HepG2 (cell line): ENCODE measurements at regions not wholly inside any gene's neighbourhood (a gene's known extent, or its start where the extent isn't known, plus 50 kb on each side); places are given as distances from the start of the nearest gene placed in this dataset.

Experiments used
- ATAC-seq: fragments of 200-7000 bp; cut with Tn5 transposase; 3 replicates; pipeline ENCODE4 v1.9.1; 2020; ENCODE audit warnings: mild to moderate bottlenecking, moderate library complexity
- BruUV-seq: library from RNA; stranded (reverse); fragments of 400-500 nt; replicated peaks from 2 replicates; lab custom pipeline; 2021; lab: Mats Ljungman, UMichigan
- CTCF ChIA-PET: fragments of 300-600 bp; formaldehyde crosslinking; extraction: SDS; loops from one replicate; lab custom pipeline; 2021; ENCODE audit warnings: low total read pairs, inconsistent platforms, low intra/inter-chr PET ratio; lab: Yijun Ruan, JAX
- POLR2A ChIA-PET: fragments of 350-600 bp; sonication (Branson Sonifier 250); formaldehyde crosslinking; loops from one replicate; lab custom pipeline; 2020; ENCODE audit warnings: antibody characterized with exemption, inconsistent platforms; lab: Yijun Ruan, JAX
- DNase-seq: peaks from one replicate; pipeline ENCODE4 v3.0.0-alpha.2; 2015; ENCODE audit warnings: low spot score
- FAIRE-seq: peaks from 3 replicates; lab custom pipeline; 2011; peaks lifted over from hg19 to GRCh38; lab: Jason Lieb, UNC
- H2AFZ ChIP-seq: one replicate; pipeline ENCODE4 v1.6.1; 2011; ENCODE audit warnings: low read length, inconsistent platforms
- H3K27ac ChIP-seq: fragments of 300-600 bp; 3 replicates; pipeline ENCODE4 v1.8.0; 2011; ENCODE audit warnings: mixed run types, mild to moderate bottlenecking, mixed read lengths, low read length, inconsistent platforms; ENCODE audit not compliant: insufficient read depth; ENCODE audit errors: extremely low read length
- H3K27me3 ChIP-seq, 2 experiments: fragments of 200-600 bp in 1 of 2; 2 replicates in 1 of 2; 3 replicates in 1 of 2; pipeline versions ENCODE4 v1.6.0 to v1.8.0; 2011; ENCODE audit warnings: low read length in 2 of 2, mild to moderate bottlenecking in 2 of 2, moderate library complexity in 2 of 2, inconsistent platforms in 1 of 2; ENCODE audit not compliant: insufficient read depth in 2 of 2, control insufficient read depth in 1 of 2
- H3K36me3 ChIP-seq, 2 experiments: fragments of 200-600 bp in 1 of 2; replicated peaks in 1 of 2; 2 replicates in 1 of 2; 3 replicates in 1 of 2; pipeline versions ENCODE4 v1.5.1 to v1.8.0; 2011; ENCODE audit warnings: low read length in 2 of 2, inconsistent platforms in 1 of 2; ENCODE audit not compliant: insufficient read depth in 2 of 2, control insufficient read depth in 1 of 2
- H3K4me1 ChIP-seq: 2 replicates; pipeline ENCODE4 v1.5.1; 2012; ENCODE audit warnings: low read length, inconsistent platforms; ENCODE audit not compliant: insufficient read depth
- H3K4me2 ChIP-seq: 2 replicates; pipeline ENCODE4 v1.6.0; 2011; ENCODE audit warnings: low read depth, low read length, inconsistent platforms
- H3K4me3 ChIP-seq, 3 experiments: fragments of 200-600 bp in 1 of 3; sonication (generic), shearing (Covaris generic) in 1 of 3; replicated peaks in 1 of 3; 2 replicates each; pipeline ENCODE4 v1.5.1; 2011 to 2016; ENCODE audit warnings: low read length in 3 of 3, inconsistent platforms in 2 of 3, low read depth in 2 of 3, mild to moderate bottlenecking in 2 of 3, control low read depth in 1 of 3, mixed read lengths in 1 of 3; ENCODE audit not compliant: insufficient read depth in 1 of 3
- H3K79me2 ChIP-seq: one replicate; pipeline ENCODE4 v1.6.1; 2011; ENCODE audit warnings: low read length, inconsistent platforms; ENCODE audit not compliant: insufficient read depth
- H3K9ac ChIP-seq: 2 replicates; pipeline ENCODE4 v1.6.0; 2011; ENCODE audit warnings: mild to moderate bottlenecking, low read depth, low read length, inconsistent platforms; ENCODE audit not compliant: insufficient read depth
- H3K9me3 ChIP-seq: 2 replicates; pipeline ENCODE4 v1.5.1; 2012; ENCODE audit warnings: mild to moderate bottlenecking, low read length
- H4K20me1 ChIP-seq: 2 replicates; pipeline ENCODE4 v1.6.0; 2011; ENCODE audit warnings: inconsistent platforms, mild to moderate bottlenecking, low read length, moderate library complexity; ENCODE audit not compliant: insufficient read depth
- AGO2 ChIP-seq: fragments of 200-400 bp; formaldehyde crosslinking; optimal IDR thresholded peaks from 2 replicates; pipeline ENCODE3; 2017; ENCODE audit warnings: mild to moderate bottlenecking, low read depth, low read length, moderate library complexity
- ATF1 ChIP-seq: IDR thresholded peaks from 2 replicates; pipeline ENCODE4 v1.6.1; 2016; ENCODE audit warnings: mild to moderate bottlenecking, control low read depth
- HNF4G ChIP-seq, 2 experiments: sonication (generic) in 1 of 2; formaldehyde crosslinking in 1 of 2; IDR thresholded peaks; 2 replicates each; pipeline versions ENCODE4 v1.4.0 to v1.6.1; 2011 to 2020; ENCODE audit warnings: borderline replicate concordance in 2 of 2, low read depth in 2 of 2, mild to moderate bottlenecking in 2 of 2, low read length in 1 of 2, missing genetic modification reagents in 1 of 2, moderate library complexity in 1 of 2
- ZBTB1 ChIP-seq: sonication (generic); formaldehyde crosslinking; IDR thresholded peaks from 2 replicates; pipeline ENCODE4 v1.4.0; 2020; ENCODE audit warnings: missing genetic modification reagents, borderline replicate concordance
- ZNF24 ChIP-seq: fragments of 450-650 bp; IDR thresholded peaks from 2 replicates; pipeline ENCODE4 v1.6.1; 2017; ENCODE audit warnings: antibody characterized with exemption, mild to moderate bottlenecking
- ZNF335 ChIP-seq: sonication (generic); formaldehyde crosslinking; IDR thresholded peaks from 2 replicates; pipeline ENCODE4 v1.4.0; 2020; ENCODE audit warnings: missing genetic modification reagents
- WGBS: methylation state at CpG from one replicate; pipeline ENCODE4 v1.1.6; 2017; ENCODE audit warnings: low lambda C conversion rate; 5-methylcytosine and 5-hydroxymethylcytosine counted together
- in situ Hi-C: cut with HindIII; loops from 2 replicates; pipeline ENCODE4 v1.10.0; 2017; ENCODE audit warnings: low pct_unique_long_range_greater_than_20kb; ENCODE audit not compliant: extremely low pct_ligation_motif_present
- intact Hi-C: fragments of 100-400 bp; cut with micrococcal nuclease; formaldehyde crosslinking; loops from one replicate; pipeline ENCODE4 v1.10.0; 2022; ENCODE audit not compliant: unreplicated experiment
- TF ChIP-seq, protein P1 (sequence below): IDR thresholded peaks from 2 replicates; pipeline ENCODE4 v1.6.1; 2016; ENCODE audit warnings: mild to moderate bottlenecking
- TF ChIP-seq, protein P2 (sequence below): sonication (generic); formaldehyde crosslinking; IDR thresholded peaks from 2 replicates; pipeline ENCODE4 v1.4.0; 2020; ENCODE audit warnings: missing genetic modification reagents, borderline replicate concordance
- TF ChIP-seq, protein P3 (sequence below): sonication (generic); formaldehyde crosslinking; IDR thresholded peaks from 2 replicates; pipeline ENCODE4 v1.9.0; 2021; ENCODE audit warnings: missing genetic modification reagents, borderline replicate concordance

DNA sequence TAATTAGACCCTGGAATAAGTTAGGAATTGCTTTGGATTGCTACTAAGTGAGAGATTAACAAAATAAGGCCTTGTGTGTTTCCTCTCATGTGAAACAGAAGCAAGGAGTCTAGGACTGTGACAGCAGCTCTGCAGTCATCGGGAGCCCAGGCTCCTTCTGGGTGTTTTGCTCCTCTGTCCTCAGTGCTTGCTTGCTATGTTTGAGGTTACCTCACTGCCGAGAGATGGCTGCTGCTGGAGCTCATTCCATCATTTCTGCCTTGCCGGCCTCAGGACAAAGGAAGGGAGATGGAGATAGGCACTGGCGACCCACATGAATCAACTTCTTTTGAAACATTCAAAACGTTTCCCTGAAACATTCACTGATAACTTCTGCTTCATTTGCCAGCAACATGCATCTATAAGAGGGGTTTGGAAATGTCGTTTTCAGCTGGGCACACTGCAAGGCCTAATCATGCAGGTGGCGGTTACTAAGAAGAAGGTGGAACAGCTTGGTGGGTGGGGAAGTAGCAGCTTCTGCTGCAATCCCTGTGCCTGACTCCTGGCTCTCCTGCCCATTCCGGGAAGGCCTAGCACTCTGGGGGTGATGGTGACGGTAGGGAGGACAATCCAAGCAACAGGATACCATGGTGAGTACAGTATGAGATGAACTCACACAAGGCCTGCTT is 77.2 kb upstream of the CD180 start (continued):
- TF ChIP-seq, protein P1, sequence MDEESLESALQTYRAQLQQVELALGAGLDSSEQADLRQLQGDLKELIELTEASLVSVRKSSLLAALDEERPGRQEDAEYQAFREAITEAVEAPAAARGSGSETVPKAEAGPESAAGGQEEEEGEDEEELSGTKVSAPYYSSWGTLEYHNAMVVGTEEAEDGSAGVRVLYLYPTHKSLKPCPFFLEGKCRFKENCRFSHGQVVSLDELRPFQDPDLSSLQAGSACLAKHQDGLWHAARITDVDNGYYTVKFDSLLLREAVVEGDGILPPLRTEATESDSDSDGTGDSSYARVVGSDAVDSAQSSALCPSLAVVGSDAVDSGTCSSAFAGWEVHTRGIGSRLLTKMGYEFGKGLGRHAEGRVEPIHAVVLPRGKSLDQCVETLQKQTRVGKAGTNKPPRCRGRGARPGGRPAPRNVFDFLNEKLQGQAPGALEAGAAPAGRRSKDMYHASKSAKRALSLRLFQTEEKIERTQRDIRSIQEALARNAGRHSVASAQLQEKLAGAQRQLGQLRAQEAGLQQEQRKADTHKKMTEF (CRISPR knock-in tag): no peak
- TF ChIP-seq AGO2 (no peak), HNF4G (IDR thresholded peaks at IDR 0.05; ENCODE audit: borderline replicate concordance, low read depth, low read length) (no peak), HNF4G (CRISPR knock-in tag; IDR thresholded peaks at IDR 0.05; ENCODE audit: borderline replicate concordance, low read depth) (no peak), ZBTB1 (CRISPR knock-in tag) (no peak)
- TF ChIP-seq, all 625 proteins: peak for 0

DNA sequence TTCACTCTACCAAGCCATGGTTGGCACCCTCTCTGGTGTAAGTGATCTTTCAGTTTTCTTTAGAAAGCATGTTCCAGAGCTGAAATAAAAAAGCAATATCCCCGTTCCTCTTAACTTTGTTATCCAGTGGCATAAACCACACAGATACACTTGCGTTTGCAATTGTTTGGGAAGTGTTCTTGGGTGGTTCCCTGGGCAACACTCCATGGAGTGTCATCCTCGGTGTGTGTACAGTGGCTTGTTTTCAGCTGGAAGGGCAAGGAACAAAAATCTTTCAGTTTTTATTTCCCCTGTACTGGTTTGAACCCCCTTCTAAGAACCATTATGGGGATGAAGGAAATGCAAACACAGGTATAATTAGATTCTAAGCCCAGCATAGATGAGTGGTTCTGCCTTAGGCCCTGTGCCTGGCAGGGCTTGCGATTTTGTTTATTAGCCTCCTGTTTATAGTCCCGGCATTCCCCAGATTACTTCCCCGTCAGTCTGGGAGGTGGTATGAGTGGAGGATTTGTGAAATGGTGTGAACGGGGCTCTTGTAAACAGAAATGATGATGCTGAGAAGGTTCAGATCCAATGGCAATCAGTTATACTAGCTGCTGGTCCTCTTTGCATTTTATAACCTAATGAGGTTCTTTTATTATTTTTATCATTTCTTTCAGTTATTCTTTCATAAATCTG is 76.0 kb upstream of the CD180 start:
- in situ Hi-C loops: no loop called here
- H3K4me3 ChIP-seq: no peak overlapping the region
- H3K4me1 ChIP-seq: peaks cover 26% of the 10 kb centered on the region
- no peaks in the 10 kb centered on the region for H4K20me1 ChIP-seq
- no peak for ATAC-seq
- no peaks in the 10 kb centered on the region; a peak in 2 of 5 replicates for H3K27me3 ChIP-seq
- H3K36me3 ChIP-seq: no peaks in the 10 kb centered on the region
- no peak overlapping the region for H3K4me2 ChIP-seq
- ChIA-PET POLR2A (no interaction called here), CTCF (no interaction called here)
- H3K9me3 ChIP-seq: no peaks in the 10 kb centered on the region
- 37% methylated on average over 7 of the region's 7 CpGs for WGBS
- H3K27ac ChIP-seq: no peak overlapping the region
- H3K9ac ChIP-seq: no peak overlapping the region
- H2AFZ ChIP-seq: no peak overlapping the region
- intact Hi-C loops: no loop called here
- FAIRE-seq: no peak
- no TSS peak for BruUV-seq
- DNase-seq: no peak
- H3K79me2 ChIP-seq: no peaks in the 10 kb centered on the region
- TF ChIP-seq, protein P2, sequence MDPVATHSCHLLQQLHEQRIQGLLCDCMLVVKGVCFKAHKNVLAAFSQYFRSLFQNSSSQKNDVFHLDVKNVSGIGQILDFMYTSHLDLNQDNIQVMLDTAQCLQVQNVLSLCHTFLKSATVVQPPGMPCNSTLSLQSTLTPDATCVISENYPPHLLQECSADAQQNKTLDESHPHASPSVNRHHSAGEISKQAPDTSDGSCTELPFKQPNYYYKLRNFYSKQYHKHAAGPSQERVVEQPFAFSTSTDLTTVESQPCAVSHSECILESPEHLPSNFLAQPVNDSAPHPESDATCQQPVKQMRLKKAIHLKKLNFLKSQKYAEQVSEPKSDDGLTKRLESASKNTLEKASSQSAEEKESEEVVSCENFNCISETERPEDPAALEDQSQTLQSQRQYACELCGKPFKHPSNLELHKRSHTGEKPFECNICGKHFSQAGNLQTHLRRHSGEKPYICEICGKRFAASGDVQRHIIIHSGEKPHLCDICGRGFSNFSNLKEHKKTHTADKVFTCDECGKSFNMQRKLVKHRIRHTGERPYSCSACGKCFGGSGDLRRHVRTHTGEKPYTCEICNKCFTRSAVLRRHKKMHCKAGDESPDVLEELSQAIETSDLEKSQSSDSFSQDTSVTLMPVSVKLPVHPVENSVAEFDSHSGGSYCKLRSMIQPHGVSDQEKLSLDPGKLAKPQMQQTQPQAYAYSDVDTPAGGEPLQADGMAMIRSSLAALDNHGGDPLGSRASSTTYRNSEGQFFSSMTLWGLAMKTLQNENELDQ: no peak
- TF ChIP-seq ATF1 (no peak), ZNF335 (CRISPR knock-in tag) (no peak), ZNF24 (no peak)
- TF ChIP-seq, protein P3, sequence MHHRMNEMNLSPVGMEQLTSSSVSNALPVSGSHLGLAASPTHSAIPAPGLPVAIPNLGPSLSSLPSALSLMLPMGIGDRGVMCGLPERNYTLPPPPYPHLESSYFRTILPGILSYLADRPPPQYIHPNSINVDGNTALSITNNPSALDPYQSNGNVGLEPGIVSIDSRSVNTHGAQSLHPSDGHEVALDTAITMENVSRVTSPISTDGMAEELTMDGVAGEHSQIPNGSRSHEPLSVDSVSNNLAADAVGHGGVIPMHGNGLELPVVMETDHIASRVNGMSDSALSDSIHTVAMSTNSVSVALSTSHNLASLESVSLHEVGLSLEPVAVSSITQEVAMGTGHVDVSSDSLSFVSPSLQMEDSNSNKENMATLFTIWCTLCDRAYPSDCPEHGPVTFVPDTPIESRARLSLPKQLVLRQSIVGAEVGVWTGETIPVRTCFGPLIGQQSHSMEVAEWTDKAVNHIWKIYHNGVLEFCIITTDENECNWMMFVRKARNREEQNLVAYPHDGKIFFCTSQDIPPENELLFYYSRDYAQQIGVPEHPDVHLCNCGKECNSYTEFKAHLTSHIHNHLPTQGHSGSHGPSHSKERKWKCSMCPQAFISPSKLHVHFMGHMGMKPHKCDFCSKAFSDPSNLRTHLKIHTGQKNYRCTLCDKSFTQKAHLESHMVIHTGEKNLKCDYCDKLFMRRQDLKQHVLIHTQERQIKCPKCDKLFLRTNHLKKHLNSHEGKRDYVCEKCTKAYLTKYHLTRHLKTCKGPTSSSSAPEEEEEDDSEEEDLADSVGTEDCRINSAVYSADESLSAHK (CRISPR knock-in tag): no peak
